ENCODE measurements at regions not wholly inside any gene's neighbourhood (a gene's known extent, or its start where the extent isn't known, plus 50 kb on each side); places are given as distances from the start of the nearest gene placed in this dataset.
"Not testable (repeated sequence)": the region's sequence is repeated elsewhere in the genome, so short reads cannot be mapped to it uniquely, and the experiment has no call there.

GRCh38 chrX:1102221-1102620 lies 110.2 kb downstream of the CRLF2 start:
- TF ChIP-seq CTCF, POLR2A, EP300 (IDR thresholded peaks at IDR 0.05): not testable (repeated sequence)

Data from upper lobe of left lung (tissue), 4 donors.